Left ventricle myocardium inferior (tissue), 1 donor: ENCODE measurements at regions not wholly inside any gene's neighbourhood (a gene's known extent, or its start where the extent isn't known, plus 50 kb on each side); places are given as distances from the start of the nearest gene placed in this dataset.

Experiments used
- DNase-seq: peaks from one replicate; pipeline ENCODE4 v3.0.0-alpha.2; 2020
- H3K27ac ChIP-seq: fragments of 200-600 bp; replicated peaks from 2 replicates; pipeline ENCODE4 v1.8.0; 2021
- H3K27me3 ChIP-seq: fragments of 200-600 bp; 2 replicates; pipeline ENCODE4 v1.8.0; 2021; ENCODE audit warnings: low read depth
- H3K36me3 ChIP-seq: fragments of 200-600 bp; 2 replicates; pipeline ENCODE4 v1.8.0; 2021
- H3K4me1 ChIP-seq: fragments of 200-600 bp; 2 replicates; pipeline ENCODE4 v1.8.0; 2021
- H3K4me3 ChIP-seq: fragments of 200-600 bp; 2 replicates; pipeline ENCODE4 v1.8.0; 2021; ENCODE audit warnings: mild to moderate bottlenecking, moderate library complexity
- H3K9me3 ChIP-seq: fragments of 200-600 bp; replicated peaks from 2 replicates; pipeline ENCODE4 v1.8.0; 2021
- intact Hi-C: fragments of 100-400 bp; cut with micrococcal nuclease; formaldehyde crosslinking; loops from one replicate; pipeline ENCODE4 v1.11.0; 2022
- TF ChIP-seq, protein P1 (sequence below): fragments of 200-600 bp; IDR thresholded peaks from 2 replicates; pipeline ENCODE4 v1.8.0; 2021; ENCODE audit warnings: antibody characterized with exemption, mild to moderate bottlenecking, borderline replicate concordance
- donor health status: DM: no; HTN: yes; CAD: no; lungs with severe emphysema.

DNA sequence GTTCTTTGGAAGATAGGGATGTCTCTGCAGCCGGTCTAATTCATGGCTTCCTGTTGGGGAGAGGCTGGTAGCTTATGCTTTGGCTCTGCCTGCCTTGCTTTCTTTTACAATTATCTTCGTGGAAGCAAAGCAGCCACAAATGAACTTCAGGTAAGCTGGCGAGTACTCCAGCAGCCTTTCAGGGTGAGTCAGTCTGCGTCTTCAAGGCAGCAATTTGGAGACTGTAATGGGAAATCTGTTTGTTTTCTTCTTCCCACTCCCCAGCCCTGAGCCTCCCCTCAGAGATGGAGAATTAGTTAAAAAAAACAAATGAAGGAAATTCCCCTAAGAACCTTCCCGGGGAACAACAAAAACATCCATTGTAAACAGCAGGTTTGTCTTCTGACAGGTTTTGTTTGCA, 100.1 kb downstream of the PSAT1 start:
- TF ChIP-seq, protein P1, sequence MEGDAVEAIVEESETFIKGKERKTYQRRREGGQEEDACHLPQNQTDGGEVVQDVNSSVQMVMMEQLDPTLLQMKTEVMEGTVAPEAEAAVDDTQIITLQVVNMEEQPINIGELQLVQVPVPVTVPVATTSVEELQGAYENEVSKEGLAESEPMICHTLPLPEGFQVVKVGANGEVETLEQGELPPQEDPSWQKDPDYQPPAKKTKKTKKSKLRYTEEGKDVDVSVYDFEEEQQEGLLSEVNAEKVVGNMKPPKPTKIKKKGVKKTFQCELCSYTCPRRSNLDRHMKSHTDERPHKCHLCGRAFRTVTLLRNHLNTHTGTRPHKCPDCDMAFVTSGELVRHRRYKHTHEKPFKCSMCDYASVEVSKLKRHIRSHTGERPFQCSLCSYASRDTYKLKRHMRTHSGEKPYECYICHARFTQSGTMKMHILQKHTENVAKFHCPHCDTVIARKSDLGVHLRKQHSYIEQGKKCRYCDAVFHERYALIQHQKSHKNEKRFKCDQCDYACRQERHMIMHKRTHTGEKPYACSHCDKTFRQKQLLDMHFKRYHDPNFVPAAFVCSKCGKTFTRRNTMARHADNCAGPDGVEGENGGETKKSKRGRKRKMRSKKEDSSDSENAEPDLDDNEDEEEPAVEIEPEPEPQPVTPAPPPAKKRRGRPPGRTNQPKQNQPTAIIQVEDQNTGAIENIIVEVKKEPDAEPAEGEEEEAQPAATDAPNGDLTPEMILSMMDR: no peak
- Histone ChIP-seq H3K9me3 (peaks cover 23% of the 10 kb centered on the region), H3K4me1 (no peaks in the 10 kb centered on the region), H3K27ac (no peak overlapping the region), H3K27me3 (peaks cover 19% of the 10 kb centered on the region), H3K36me3 (no peaks in the 10 kb centered on the region), H3K4me3 (no peak overlapping the region)
- no peak for DNase-seq
- intact Hi-C loops: no loop called here

DNA sequence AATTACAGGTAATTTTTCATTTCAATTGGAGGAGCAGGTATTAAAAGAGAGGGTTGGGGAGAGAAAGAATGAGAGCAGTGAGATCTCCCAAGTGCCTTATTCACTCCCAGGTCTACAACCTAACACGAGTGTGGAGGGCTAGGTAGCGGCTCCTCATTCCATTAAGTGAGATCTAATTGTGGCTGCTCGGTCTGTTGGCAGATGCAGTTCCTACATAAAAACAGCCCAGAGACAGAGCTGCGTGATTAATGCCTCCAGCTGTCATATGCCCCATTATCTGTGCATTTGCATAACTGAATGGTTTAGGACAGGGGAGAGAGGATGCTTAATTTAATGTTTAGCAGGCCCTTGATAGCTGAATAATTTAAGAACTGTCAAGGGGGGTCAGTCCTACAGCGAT, 100.5 kb downstream of the PSAT1 start:
- Histone ChIP-seq H3K9me3 (peaks cover 23% of the 10 kb centered on the region), H3K27ac (no peak overlapping the region), H3K4me3 (no peak overlapping the region), H3K27me3 (peaks cover 19% of the 10 kb centered on the region), H3K4me1 (no peaks in the 10 kb centered on the region), H3K36me3 (no peaks in the 10 kb centered on the region)
- no peak for DNase-seq
- intact Hi-C loops: no loop called here
- TF ChIP-seq, protein P1: no peak

DNA sequence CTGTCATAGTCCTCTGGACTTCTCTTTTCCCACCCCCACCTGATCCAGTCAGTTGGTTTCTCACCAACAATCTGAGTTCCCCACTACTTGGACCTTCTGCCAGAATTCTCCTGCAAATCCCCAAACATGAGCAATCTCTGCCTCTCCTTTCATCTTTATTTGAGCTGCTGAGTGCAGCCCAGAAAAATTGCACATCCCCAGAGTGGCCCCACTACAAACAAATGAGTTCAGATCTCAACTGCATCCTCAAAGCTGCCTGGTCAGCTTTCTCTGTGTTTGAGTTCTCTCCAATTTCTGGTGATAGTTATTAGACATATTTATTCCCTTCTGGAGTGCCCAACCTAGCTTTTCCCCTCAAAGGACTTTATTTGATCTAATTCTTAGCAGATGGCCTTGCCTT, 102.2 kb downstream of the PSAT1 start:
- H3K27ac ChIP-seq: no peak overlapping the region
- TF ChIP-seq, protein P1: no peak
- H3K27me3 ChIP-seq: peaks cover 19% of the 10 kb centered on the region
- intact Hi-C loops: no loop called here
- peaks cover 20% of the 10 kb centered on the region for H3K9me3 ChIP-seq
- no peak overlapping the region for H3K4me3 ChIP-seq
- no peaks in the 10 kb centered on the region for H3K36me3 ChIP-seq
- H3K4me1 ChIP-seq: no peaks in the 10 kb centered on the region
- DNase-seq: no peak

DNA sequence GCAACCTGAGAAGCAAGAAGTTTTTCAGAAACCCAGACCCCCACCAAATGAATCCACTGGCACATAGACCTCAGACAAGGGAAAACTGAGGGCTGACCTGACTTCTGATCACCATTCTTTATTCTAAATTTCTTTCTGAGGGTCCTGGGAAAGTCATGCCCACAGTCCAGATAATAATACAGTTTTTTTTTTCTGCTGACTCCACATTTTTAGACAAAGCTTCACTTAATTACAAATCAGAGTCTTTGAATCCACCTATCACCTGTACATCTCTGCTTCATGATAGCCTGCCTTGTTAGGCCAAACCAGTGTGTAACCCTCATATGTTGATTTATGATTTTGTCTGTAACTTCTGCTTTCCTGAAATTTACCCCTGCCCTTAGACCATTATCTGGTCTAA, 103.6 kb downstream of the PSAT1 start:
- TF ChIP-seq, protein P1: no peak
- Histone ChIP-seq H3K4me1 (no peaks in the 10 kb centered on the region), H3K36me3 (no peaks in the 10 kb centered on the region), H3K27ac (no peak overlapping the region), H3K9me3 (peaks cover 7% of the 10 kb centered on the region), H3K27me3 (peaks cover 33% of the 10 kb centered on the region), H3K4me3 (no peak overlapping the region)
- DNase-seq: no peak
- intact Hi-C loops: no loop called here

DNA sequence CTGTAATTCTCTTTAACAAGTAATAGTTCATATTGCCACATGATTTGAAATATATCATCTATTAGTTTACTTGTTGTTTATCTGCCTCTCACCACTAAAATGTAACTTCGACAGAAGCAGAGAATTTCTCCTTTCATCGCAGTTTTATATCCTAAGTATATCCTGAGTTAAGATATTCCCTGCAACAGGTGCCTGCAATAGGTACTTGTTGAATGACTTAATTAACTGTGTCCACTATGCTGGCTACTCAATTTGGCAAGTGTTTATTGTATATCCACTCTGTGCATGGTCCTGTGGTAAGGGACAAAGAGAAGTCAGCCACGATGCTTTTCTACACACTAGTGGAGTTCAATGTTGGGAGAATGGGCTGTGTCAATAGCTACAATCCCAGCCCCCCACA, 108.5 kb downstream of the PSAT1 start:
- Histone ChIP-seq H3K36me3 (no peaks in the 10 kb centered on the region), H3K9me3 (no peaks in the 10 kb centered on the region), H3K27me3 (peaks cover 24% of the 10 kb centered on the region), H3K4me1 (no peaks in the 10 kb centered on the region), H3K27ac (no peak overlapping the region), H3K4me3 (no peak overlapping the region)
- intact Hi-C loops: no loop called here
- TF ChIP-seq, protein P1: no peak
- DNase-seq: no peak

DNA sequence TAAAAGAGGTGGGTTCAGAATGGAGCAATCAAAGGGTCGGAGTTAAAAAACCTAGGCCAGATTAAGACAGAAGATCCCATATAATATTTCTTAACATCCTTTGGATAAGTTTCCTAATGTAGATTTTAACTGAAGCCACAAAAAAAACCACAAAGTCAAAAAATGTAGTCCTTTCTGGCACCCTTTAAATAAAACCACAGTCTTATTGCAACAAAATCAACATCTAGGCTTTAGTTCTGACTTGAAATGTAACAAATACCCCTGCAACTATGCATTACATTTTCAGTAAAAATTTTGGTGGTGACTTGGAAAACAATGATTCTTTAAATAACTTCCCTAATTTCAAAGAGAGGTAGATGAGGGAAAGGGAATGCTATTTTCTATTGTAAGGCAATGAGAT, 109.2 kb downstream of the PSAT1 start:
- intact Hi-C loops: no loop called here
- no peak for DNase-seq
- Histone ChIP-seq H3K27ac (no peak overlapping the region), H3K27me3 (peaks cover 24% of the 10 kb centered on the region), H3K4me3 (no peak overlapping the region), H3K36me3 (no peaks in the 10 kb centered on the region), H3K4me1 (no peaks in the 10 kb centered on the region), H3K9me3 (no peaks in the 10 kb centered on the region)
- TF ChIP-seq, protein P1: no peak
